Fibroblast of lung (primary cell): ENCODE measurements at regions not wholly inside any gene's neighbourhood (a gene's known extent, or its start where the extent isn't known, plus 50 kb on each side); places are given as distances from the start of the nearest gene placed in this dataset.

Experiments used
- EZH2 ChIP-seq: IDR thresholded peaks from 2 replicates; pipeline ENCODE4 v1.5.1; 2012; ENCODE audit warnings: low read length, control low read depth, mild to moderate bottlenecking; ENCODE audit errors: missing control alignments
- TF ChIP-seq, protein P1 (sequence below), 2 donors: IDR thresholded peaks in 1 of 2; conservative IDR thresholded peaks in 1 of 2; 1 replicate in 1 of 2; 2 replicates in 1 of 2; pipeline ENCODE4 v1.5.1; 2011 to 2012; ENCODE audit warnings: low read length in 2 of 2, control low read depth in 1 of 2, inconsistent platforms in 1 of 2, low read depth in 1 of 2, mild to moderate bottlenecking in 1 of 2

DNA sequence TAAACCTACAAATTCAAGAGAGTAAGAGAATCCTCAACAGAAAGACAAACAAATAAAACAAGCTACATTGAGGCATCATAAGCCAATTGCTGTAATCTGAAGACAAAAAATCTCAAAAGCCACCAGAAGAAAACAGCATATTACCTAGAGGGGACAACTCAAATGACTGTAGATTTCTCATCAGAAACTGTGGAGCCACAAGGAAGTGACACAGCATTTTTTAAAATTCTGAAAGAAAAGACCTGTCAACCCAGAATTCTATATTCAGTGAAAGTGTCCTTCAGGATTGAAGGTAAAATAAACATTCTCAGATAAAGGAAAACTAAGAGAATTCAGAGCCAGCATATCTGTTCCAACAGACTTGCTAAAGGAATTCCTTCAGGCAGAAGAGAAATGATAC is 147.8 kb upstream of the DHRS4 start:
- TF ChIP-seq, protein P1, sequence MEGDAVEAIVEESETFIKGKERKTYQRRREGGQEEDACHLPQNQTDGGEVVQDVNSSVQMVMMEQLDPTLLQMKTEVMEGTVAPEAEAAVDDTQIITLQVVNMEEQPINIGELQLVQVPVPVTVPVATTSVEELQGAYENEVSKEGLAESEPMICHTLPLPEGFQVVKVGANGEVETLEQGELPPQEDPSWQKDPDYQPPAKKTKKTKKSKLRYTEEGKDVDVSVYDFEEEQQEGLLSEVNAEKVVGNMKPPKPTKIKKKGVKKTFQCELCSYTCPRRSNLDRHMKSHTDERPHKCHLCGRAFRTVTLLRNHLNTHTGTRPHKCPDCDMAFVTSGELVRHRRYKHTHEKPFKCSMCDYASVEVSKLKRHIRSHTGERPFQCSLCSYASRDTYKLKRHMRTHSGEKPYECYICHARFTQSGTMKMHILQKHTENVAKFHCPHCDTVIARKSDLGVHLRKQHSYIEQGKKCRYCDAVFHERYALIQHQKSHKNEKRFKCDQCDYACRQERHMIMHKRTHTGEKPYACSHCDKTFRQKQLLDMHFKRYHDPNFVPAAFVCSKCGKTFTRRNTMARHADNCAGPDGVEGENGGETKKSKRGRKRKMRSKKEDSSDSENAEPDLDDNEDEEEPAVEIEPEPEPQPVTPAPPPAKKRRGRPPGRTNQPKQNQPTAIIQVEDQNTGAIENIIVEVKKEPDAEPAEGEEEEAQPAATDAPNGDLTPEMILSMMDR (conservative IDR thresholded peaks at IDR 0.05 in 1 of 2, IDR thresholded peaks at IDR 0.05 in 1 of 2; ENCODE audit: low read depth in 1 of 2, low read length in 2 of 2) = no peak
- TF ChIP-seq EZH2 = no peak
